Ammon's horn (tissue), 1 donor: ENCODE measurements at regions not wholly inside any gene's neighbourhood (a gene's known extent, or its start where the extent isn't known, plus 50 kb on each side); places are given as distances from the start of the nearest gene placed in this dataset.

Experiments used
- DNase-seq: peaks from one replicate; pipeline ENCODE4 v3.0.0-alpha.2; 2016; ENCODE audit warnings: low spot score

DNA sequence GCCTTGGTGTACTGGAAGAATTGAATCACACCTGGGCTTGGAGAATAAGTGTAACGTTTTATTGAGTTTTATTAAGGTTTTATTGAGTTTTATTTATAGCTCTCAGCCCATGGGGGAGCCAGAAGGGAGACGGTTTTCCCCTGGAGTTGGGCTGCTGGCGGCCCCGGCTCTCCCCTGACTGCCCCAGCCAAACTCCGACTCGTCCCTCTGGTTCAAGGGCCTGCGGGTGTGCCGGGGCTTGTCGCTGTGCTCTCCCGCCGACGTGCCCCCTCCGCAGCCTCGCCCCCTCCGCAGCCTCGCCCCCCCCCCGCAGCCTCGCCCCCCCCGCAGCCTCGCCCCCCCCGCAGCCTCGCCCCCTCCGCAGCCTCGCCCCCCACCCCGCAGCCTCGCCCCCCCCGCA, 326.1 kb upstream of the RTL1 start:
- DNase-seq: no peak

GRCh38 chr14:101230161-101230850, 326.8 kb upstream of the RTL1 start:
- DNase-seq: no peak

DNA sequence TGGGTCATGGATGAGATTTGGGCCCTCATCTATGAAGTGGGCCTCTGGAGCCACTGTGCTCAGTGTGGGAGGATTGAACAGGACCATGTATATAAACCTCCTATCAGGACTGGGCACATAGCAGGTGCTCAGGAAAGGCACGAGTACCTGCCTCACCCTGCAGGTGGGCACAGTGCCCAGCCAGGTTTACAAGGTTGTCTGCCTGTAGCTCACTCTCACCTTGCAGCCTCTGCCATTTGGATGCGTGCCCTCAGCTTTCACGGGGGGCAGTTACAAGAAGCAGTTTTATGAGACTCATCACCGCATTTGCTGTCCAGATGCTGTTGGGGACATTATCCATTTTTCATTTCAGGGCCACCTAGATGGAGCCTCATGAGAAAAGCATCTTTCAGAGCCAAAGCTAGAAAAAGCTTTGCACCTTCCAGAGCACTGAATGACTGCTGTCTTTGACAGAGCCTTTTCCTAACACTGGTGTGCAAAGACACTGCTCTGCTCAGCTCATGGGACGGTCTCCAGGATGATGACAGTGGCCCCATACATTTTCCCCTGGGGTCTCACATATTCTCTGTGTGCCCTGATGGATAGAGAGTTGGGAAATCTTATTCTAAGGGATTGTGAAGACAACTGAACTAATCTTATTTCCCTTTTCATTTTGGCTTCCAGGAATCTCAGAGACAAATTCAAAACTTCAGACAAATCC, 327.5 kb upstream of the RTL1 start:
- DNase-seq: no peak

GRCh38 chr14:101231828-101232227, 328.3 kb upstream of the RTL1 start:
- DNase-seq: no peak

DNA sequence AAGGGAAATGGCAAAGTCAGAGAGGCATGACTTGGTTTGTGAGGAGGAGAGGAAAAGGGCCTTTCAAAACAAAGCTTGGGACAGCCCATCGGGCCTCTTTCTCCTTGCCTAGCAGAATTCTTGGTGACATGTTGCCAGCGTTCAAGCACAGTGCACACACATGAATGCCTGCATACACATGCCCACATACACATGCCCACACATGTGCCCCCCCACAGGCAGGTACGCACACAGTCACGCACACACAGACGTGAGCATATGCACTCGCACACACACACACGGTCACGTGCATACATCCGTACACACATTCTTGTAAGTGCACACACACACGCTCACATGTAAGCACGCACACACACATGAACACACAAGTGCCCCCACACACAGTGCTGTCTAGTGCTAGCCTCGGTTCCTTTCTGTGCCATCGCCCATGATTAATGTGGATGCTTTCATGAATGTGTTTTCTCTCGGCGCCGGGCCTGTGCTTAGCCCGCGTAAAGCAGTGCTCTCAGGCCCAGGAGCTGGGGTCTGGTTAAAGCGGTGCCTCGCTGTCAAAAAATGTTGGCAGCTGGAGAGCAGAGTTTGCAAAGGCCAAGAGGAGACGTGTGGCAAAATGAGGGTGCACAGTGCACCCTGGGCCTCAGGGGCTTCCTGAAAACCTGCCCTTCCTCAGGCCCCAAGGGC, 328.8 kb upstream of the DIO3 start:
- DNase-seq: no peak

DNA sequence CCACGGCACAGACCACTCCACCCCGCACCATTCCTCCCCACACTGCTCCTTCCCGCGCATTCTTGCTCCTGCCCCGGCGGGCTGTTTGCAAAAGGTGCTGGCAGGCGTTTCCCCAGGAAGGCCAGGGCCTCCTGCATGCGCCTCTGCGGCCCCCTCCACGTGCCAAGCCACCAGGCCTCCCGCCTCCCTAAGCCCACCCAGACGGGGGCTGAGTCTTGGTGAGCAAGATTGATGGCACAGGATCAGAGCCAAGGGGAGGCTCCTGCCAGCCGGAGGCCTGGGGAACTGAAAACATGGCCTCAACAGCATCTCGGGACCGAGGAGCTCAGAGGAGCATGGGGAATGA, 328.3 kb upstream of the DIO3 start:
- DNase-seq: no peak

GRCh38 chr14:101233391-101233790, 327.9 kb upstream of the DIO3 start:
- DNase-seq: no peak

GRCh38 chr14:101233808-101234207, 327.5 kb upstream of the DIO3 start:
- DNase-seq: no peak

- no peak for DNase-seq
Observed at GRCh38 chr14:101234244-101234937, 326.9 kb upstream of the DIO3 start.

GRCh38 chr14:101234999-101235334, 326.3 kb upstream of the DIO3 start:
- no peak for DNase-seq

DNA sequence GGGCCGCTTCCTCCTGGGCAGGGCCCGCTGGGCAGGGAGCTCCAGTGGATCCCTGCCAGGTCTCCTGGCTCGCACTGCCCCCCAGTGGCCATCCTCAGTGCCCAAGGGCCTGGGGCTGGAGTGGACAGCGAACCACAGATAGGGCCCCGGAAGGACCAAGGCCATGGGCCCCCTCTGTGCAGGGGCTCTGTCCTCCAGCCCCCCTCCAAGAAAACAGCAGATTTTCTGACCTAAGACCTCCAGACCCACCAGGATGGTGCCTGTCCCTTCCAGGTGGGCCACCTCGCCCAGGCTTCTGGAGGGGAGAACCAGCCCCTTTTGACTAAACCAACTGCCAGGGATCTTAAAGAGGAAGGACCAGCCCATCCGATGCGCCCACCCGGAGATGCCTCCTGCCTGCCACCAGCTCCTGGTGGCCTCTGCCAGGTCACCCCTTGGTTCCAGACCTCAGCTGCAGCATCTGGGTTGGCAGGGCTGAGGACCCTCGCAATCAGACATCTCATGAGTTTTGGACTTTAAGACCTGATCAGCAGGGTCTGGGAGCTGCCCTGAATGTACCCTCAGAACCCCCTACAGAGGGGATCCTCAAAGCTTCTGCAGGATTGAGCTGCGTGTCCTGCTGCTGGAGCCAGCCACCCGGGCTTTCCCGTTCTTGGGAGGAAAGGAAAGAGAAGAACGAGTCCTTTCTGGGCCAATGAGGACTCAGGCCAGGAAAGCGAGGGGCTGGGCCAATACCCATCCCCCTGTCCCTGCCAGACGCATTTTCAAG, 325.8 kb upstream of the DIO3 start:
- DNase-seq: peak; percentile 43

GRCh38 chr14:101236496-101237251, 324.6 kb upstream of the DIO3 start:
- DNase-seq: no peak

DNA sequence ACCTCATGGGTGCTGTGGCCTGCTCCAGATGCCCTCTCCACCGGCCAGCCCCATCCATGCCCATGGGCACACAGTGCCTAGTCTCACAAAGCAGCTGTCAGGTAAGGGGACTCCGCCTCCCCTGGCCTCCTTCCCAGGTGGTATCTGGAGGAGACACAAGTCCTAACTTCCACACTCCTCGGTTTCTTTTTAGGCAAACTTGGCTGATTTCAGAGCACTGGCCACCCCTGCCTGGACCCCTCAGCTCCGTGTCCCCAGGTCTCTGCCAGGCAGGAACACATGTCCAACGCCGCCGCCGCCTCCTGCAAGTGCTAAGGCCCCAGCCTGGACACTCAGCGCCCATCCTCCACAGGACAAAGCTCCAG, 324.1 kb upstream of the DIO3 start:
- DNase-seq: no peak

- no peak for DNase-seq
Observed at GRCh38 chr14:101239065-101239464, 322.2 kb upstream of the DIO3 start.

DNA sequence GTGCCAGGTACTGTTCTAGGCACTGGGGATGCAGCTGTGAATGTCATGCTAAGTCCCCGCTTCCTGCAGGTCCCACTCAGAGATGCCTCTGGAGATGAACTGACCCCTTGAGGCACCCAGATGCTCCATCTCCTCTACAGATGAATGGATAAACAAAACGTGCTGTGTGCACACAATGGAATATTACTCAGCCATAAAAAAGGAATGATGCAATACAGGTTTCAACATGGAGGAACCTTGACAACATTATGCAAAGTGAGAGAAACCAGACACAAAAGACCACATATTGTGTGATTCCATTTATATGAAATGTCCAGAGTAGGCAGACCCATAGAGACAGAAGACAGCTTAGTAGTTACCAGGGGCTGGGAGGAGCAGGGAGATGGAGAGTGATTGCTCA, 320.1 kb upstream of the DIO3 start:
- DNase-seq: no peak

GRCh38 chr14:101241807-101242278, 319.5 kb upstream of the DIO3 start:
- DNase-seq: no peak

DNA sequence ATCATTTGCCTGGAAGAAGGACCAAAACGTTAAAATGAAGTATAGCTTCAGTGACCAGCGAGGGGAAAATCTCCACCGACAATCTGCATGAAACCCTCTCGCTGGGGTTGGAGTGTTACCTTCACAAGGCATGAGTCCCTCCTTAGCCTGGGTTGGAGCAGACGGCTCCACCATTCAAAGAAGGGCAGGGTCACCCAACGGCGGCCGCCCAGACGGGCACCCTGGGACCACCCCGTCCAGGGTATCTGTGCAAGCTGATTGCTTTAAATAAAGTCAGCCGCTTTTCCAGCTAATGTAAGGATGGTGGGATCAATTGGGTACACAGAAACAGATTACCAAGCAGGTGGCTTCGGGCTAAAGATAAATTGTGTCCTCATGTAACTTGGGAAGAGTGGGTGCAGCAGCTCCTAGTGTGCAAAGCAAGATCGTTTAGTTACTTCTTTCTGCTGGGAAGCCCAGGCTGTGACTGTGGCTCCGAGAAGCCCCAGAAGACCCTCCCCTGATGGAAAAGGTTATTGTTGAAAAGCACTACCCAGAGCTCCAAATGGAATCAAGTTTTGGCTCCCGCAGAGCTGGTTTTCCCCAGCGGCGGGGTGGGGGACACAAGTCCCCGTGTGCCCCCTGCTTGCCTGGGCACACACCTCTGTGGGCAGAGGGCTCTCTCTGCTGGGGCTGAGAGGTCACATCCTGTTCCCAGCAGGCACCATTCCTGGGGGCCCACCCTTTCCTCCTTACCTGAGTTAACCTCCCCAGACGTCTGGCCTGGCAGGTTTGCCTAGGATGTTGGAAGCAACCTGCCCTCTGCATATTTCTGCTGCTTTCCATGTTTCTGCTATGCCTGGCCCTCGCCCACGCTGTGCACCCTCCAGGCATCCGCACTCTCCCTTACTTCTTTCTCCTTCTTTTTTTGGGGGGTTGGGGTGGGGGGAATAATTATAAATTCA, 318.6 kb upstream of the DIO3 start:
- no peak for DNase-seq

- no peak for DNase-seq
Observed at GRCh38 chr14:101243587-101244338, 317.5 kb upstream of the DIO3 start.
